GM12891 (cell line): ENCODE measurements at regions not wholly inside any gene's neighbourhood (a gene's known extent, or its start where the extent isn't known, plus 50 kb on each side); places are given as distances from the start of the nearest gene placed in this dataset.

Experiments
- PAX5 ChIP-seq: IDR thresholded peaks from 2 replicates; pipeline ENCODE4 v1.6.1; 2011; ENCODE audit warnings: low read length, moderate library complexity, mild to moderate bottlenecking; ENCODE audit not compliant: insufficient read depth, severe bottlenecking
- POLR2A ChIP-seq: IDR thresholded peaks from 2 replicates; pipeline ENCODE4 v1.6.1; 2011; ENCODE audit warnings: low read depth, low read length, control low read depth
- POLR2AphosphoS5 ChIP-seq: IDR thresholded peaks from 2 replicates; pipeline ENCODE4 v1.6.1; 2011; ENCODE audit warnings: low read depth, low read length, control low read depth
- SPI1 ChIP-seq: IDR thresholded peaks from 2 replicates; pipeline ENCODE4 v1.6.1; 2011; ENCODE audit warnings: low read depth, low read length, control low read depth
- TAF1 ChIP-seq: IDR thresholded peaks from 2 replicates; pipeline ENCODE4 v1.6.1; 2011; ENCODE audit warnings: low read depth, low read length, control low read depth

GRCh38 chr4:123889507-123889906 lies 492.9 kb downstream of the SPRY1 start:
- TF ChIP-seq POLR2AphosphoS5 (no peak), POLR2A (no peak), SPI1 (no peak), TAF1 (no peak), PAX5 (no peak)
